GM18868 (cell line): ENCODE measurements at regions not wholly inside any gene's neighbourhood (a gene's known extent, or its start where the extent isn't known, plus 50 kb on each side); places are given as distances from the start of the nearest gene placed in this dataset.

Source experiments
- ATAC-seq: cut with Tn5 transposase; IDR thresholded peaks from one replicate; pipeline ENCODE4 v1.9.1; 2021; ENCODE audit warnings: mild to moderate bottlenecking, moderate library complexity; ENCODE audit not compliant: unreplicated experiment

DNA sequence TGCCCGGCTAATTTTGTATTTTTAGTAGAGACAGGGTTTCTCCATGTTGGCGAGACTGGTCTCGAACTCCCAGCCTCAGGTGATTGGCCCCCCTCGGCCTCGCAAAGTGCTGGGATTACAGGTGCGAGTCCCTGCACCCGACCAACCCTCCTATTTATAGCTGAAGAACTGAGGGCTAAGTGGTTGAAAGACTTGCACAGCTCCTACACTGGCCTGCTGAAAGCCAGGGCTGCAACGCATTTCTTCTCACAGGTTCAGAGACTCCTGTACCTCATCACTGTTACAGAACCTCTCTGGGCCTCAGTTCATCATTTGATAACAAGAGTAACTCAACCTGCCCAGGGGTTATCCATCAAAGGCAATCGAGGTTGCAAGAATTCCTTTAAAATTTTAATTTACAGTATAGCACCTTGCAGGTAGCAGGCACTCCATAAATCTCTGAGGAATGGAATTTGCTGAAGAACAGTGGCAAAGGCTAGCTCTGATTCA, 626.5 kb upstream of the TBL1XR1 start:
- ATAC-seq: no peak

DNA sequence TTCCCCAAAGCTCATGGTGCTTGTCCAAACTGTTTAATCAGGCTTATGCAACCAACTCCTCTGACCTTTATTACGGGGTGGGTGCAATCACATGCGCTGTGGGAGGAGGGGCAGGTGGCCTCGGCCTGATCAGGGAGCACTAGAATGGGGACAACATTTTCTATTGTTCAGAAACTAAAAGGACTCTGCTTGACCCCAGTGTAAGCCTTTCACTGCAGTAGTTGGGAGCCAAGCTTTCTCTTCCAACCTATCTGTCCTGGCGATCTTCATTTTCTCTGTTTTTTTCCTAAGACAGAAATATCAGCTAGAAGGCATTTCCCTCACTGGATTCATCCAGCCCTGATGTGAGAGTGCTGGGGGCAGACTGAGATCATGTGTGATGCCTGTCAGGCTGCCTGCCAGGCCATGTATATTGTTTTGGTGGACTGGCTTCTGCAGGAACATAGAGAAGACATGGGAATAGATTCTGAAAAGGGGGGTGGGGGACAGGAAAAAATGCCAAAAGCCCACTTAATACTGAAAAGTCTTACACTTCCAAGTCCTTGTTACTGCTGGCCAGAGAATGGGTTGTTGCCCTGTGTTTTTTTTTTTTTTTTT, 627.0 kb upstream of the TBL1XR1 start:
- ATAC-seq: no peak

DNA sequence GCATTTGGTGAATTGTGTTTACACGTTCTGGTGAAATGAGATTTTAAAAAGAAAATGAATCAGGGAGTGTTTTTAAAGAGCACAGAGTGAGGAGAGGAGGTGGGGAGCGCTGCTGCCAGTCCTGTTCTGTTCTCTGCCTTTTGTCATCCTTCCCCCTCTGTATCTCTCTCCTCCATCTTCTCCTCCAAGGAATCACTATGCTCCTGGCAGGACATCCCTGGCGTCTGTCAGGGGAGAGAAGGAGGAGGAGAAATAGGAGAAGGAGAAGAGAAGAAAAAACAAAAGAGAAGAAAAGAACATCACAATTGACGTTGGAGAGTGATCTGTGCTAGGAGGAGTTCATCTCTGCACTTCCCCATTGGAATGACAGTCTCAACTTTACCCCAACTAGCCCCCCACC, 627.6 kb upstream of the TBL1XR1 start:
- ATAC-seq: no peak

DNA sequence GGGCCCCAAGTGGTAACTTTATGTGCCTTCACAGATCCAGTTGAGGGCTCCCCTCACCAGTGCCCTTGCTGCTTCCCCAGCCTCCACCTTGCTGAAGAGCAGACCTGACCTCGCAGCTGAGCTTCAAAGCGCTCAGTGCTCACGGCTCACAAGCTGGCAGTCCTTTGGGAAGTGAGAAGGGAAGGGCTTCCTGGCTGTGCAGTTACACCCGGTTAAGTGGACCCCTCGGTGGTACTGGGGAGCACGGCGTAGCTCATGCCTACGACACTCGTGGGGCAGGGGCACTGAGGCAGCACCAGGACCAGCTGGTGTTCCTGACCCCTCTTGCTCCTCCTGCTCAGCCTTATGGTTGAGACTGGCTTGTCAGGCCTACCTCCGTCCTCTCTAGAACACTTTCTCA, 629.0 kb upstream of the TBL1XR1 start:
- ATAC-seq: no peak

DNA sequence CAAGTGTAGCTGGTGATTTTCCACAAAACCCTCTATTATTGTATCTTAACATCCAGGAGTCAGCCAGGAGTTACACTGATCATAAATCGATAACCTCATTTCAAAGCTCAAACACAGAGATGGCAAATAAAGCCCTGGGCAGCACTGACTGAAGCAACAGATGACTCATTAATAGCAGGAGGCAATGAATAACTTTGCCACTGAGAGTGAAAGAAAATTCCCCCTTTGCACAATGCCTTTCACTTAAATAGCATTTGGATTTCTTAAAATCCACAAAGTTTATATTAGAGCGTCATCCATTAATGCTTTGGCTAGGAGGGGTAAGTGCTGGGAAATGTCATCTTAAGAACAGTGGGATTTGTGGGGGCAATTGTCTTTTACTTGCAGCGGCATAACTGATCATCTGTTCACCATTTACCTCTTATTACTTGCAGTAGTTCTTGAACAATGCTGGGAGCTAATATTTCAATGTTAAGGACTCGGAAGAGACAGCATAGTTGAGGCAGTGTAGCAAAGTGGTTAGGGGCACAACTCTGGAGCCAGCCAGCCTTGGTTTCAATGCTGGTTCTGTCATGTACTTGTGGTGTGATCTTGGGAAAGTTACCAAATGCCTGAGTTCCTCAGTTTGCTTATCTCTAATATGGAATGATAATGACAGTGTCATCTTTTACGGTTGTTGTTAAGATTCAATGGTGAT, 630.4 kb upstream of the TBL1XR1 start:
- ATAC-seq: peak; percentile 69

DNA sequence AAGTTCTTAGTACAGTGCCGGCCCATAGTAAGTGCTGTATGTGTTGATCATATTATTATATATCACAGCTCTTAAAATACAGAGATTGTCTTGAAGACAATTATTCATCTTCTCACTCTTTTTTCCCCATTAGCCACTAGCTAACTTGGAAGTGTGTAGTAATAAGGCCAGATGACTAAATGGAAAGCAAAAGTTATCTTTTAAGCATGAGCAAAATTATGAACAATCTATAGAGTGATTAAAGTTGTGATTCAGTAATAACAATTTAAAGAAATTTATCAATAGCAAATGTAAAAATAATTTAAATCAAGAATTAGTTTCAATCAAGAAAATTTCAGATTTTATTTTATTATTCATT, 630.9 kb upstream of the TBL1XR1 start:
- ATAC-seq: no peak

DNA sequence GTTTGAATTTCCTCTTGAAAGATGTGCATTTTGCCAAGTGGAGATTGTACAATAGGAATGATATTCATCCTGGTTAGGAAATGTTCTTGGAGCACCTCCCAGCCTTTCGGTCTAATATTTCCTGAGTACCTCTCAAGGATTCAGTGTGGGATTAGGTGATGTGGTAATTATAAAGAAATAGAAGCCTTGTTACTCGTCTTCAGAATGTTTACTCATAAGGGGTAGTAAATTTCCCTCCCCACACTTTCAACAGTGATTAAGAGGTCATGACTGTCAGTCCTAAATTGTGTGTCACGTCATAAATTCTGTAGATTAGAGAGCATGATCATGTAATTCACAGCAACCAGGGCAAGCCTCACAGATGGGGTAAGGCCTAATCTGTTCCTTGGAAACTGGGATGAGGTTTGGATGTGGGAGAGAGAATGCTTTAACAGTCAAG, 633.1 kb upstream of the TBL1XR1 start:
- ATAC-seq: no peak

DNA sequence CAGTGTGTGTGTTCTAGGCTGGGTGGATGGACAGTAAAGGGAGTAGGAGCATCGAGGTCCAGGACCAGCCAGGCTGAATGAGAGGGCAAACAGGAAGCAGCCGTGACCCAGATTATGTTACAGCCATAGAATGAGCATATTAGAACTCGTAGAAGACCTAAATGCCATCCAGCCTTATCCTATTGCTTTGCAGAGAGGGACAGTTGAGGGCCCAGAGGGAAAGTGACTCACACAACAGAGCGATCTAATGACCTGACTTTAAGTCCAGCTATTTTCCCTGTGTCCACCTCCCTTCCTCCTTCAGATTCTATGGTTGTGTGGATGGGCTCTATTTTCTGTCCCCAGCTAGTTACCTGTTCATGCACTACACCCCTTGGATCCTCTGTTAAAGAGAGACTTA, 634.1 kb upstream of the TBL1XR1 start:
- no peak for ATAC-seq

DNA sequence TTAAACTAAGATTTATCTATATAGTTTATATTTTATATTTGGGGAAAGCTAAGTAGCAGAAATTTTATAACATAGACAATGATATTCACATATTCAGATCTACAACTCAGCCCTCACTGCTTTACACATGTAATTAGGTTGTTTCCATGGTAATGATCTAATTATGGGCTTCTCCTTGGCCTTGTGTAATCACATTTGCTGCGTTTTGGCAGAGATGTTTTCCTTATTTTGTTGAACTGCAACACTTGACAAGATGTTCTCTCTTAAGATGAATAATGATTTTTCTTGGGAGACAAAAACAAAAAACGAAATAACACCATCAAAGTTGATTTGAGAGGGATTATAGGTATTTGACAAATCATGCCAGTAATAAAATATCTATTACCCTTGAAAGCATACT, 635.6 kb upstream of the TBL1XR1 start:
- no peak for ATAC-seq

DNA sequence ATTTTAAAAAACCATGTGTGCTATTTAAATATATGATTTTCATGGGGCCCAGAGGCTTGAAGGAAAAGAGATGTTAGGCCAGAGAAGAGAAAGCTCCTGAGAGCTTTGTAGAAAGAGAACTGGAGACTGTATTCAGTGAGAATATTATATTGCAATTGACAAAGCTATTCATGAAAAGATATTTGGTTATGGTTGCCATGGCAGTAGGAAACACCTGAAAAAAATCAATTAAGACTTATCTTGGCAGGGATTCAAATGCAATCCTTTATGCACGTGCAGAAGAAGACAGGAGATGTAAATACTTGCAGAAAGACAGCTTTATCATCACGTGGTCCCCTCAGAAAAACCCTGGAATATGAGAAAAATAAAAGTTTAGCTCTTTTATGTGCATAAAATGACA, 636.0 kb upstream of the TBL1XR1 start:
- no peak for ATAC-seq

DNA sequence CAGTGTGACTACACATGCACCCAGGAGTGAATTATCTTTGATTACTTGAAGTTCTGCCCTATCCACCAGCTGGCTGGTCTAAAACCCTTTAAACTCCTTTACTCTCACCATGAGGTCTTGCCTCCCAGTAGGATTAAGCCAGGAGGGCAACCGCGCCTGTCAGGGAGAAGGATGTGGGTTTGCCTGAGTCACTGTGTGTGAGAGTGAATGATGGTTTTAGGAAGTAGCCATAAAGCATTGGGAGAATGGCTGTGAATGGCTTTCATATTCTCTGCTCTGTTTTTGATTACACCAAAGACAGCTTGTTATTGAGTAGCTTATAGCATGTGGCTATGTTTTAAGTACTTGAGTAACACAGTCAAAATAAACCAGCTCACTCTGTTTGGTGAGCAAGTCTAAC, 637.7 kb upstream of the TBL1XR1 start:
- no peak for ATAC-seq

DNA sequence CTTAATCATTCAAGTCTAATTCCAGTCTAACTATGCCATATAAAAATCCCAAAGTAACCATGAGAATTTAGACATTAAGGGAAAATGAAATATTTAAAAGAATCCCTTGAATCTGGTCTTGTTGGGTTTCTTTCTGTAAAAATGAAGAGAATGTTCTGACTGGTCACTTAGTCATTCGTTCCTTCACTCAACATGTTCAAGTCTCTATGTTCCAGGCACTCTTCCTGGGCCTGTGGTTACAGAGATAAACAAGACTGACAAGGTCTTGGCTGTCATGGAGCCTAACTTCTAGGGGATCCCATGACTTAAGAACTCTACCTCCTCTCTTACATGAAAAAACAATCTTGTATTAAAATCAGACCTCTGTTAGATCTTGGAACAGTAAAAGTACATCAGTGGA, 638.6 kb upstream of the TBL1XR1 start:
- no peak for ATAC-seq

DNA sequence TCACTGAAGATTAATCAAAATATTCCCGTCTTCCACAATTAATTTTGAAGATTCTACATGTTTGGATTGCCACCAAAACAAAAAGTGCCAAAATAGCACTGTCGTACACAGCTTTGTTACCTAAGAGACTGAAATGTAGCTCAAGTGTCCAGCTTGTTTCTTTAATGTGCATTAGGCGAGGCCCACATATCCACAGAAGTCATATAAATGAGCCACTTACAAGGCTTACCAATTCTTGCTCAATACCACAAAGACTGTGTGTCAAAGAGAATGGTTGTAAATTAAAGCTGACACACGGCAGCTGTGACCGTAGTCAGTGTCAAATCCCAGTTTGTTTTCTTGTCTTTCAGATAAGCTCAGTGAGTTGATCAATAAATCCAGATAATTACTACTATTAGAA, 639.4 kb upstream of the TBL1XR1 start:
- no peak for ATAC-seq

DNA sequence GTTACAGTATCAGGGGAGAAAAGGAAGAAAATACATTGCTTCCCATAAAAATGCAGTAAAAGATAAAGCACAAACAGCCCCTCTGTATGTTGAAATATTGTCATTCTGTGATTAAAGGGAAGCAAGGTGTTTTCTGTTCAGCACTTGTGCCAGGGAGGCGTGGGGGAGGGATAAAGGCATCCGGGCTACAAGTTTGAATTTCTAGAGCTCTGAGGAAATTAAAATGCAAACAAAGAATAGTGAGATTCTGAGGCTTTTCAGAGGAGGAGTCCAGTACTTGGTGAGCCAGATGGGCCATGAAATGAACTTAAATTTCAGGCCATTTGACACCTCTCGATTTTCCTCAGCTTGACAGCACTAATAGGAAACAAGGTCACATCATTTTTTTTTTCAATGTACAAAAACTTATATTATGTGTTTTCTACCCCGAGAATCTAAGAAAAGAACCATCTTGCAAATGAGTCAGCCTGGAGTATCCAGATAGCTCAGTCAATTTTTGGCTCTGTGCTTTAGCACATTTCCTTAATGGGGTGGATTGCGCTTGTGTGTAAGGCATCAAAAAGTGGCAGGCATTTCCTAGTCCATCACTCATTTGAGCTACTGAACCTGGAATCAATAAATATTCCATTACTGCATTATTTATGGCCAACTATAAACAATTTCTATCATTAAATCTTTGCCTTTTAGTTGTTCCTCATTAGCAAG, 640.8 kb upstream of the TBL1XR1 start:
- ATAC-seq: no peak

DNA sequence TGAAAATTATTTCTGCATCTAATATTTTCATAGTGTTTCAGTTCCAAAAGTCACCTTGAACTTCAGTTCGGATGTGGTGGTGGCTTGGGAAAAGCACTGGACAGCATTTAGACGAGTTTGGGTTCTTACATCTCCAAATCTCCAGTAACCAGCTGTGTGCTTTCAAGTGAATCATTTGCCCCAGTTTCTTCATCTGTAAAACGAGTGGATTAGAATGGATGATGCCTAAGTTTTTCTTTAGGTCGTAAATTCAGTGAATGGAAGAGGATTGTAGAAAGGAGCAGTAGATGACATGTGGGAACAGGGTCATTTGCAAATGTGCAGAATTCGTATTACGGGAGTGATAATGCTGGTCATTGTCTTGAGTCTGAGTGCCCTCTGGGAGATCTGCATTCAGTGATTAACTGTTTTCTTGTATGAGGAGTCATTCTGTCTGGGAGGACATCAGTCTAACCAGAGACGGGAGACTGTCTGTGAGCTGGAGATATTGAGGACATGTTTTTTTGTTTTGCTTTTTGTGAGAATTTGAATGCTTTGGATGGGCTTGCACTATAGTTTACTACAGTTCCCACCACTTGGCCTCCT, 641.6 kb upstream of the TBL1XR1 start:
- ATAC-seq: no peak

DNA sequence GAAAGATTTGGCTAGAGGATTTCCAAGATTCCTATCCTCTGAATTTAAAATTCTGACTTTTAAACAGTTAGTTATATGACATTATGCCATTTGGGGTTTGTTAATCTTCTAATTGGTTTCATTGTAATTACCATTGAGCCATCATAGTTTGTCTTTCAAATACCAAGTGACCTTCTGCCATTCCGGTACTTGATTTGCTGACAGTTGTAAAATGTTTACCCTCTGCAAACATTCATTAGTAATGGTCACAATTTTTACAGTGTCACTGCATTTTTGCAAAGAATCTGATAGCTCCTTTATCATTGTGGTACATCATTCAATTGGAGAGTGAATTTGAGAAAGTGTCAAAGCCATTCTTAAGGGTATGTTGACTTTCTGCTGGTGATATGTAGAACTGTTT, 645.0 kb upstream of the TBL1XR1 start:
- no peak for ATAC-seq

DNA sequence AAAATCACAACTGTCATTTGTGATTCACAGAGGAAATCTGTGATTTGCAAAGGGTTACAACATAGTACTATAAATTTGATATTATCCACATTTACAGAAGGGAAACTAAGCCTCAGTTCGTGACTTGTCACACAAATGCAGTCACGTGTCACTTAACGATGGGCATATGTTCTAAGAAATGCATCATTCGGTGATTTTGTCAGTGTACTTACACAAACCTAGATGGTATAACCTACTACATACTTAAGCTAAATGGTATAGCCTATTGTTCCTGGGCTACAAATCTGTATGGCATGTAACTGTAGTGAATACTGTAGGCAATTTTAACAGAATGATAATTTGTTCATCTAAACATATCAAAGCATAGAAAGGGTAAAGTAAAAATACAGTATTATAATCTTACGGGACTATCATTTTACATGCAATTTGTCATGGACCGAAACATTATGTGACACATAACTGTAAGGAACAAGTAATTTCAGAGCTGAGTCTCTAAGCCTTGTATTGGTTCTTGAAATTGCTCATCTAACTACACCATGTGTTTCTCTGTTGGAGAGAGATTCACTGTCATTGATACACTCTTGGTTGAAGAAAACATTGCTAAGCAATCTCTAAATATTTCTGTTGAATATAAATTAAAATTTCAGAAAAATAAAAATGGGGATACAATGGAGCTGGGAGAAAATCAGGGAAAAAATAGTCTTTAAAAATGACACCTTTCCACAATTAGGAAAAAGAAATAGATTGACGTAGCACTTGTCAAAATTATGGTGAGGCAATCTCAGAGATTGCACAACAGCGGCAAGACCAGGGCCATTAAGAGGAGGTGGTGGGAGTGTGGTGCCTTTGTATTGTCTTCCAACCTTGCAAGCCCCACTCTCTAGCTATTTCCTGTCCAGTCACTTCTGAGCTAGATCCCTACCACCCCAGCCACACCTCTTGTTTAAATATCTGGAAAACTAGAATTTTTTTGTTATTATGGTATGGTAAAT, 645.8 kb upstream of the TBL1XR1 start:
- ATAC-seq: no peak

DNA sequence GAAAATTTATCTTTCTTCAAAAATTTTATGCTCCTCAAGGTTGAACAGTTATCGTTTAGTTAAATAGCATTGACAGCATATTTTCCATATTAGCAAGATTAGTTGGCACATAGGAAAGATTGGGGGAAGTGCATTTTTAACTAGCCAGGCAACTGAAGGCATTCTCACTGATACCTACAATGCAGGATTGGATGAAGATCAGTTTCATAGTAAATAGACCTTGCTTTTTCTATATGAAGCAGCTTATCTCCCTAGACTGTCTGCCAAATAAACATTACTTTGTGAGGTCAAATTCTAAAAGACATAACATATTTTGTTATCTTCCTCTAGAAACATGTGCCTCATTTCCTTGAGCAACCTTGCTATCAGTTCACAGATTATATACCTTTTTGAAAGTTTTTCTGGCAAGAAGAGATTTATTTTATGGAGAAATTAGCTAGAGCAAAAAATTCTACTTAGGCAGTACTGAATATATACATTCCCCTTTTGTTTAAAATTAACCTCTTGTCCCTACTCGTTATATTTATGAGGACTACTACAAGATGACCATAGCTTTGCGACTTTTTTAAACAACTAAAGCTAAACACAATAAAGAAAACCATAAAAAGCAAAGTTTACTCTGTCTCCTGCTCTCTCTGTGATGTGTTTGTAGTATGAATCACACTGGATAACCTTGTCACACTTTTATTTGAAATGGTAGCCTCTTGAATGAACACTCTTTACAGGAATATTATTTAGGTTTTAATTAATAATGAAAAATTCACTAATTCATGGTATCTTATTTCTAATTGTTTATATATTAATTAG, 654.9 kb upstream of the TBL1XR1 start:
- ATAC-seq: no peak

DNA sequence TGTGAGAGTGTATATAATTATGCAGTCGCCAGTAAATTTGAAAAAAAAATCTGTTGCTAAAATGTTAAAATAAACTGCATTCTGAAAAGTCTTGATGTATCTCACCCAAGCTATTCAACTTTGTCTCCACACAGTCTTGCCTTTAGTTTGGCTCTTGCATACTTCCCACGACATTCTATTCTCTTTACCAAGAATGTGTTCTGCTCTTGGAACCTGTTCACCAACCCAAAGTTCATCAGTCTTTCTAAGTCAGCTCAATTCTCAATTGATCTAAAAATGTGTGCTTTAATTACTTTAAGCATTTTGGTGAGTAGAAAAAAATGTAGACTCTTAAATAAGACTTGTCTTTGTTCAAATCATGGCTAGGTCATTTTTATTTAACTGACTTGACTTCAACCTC, 657.7 kb upstream of the TBL1XR1 start:
- ATAC-seq: no peak

DNA sequence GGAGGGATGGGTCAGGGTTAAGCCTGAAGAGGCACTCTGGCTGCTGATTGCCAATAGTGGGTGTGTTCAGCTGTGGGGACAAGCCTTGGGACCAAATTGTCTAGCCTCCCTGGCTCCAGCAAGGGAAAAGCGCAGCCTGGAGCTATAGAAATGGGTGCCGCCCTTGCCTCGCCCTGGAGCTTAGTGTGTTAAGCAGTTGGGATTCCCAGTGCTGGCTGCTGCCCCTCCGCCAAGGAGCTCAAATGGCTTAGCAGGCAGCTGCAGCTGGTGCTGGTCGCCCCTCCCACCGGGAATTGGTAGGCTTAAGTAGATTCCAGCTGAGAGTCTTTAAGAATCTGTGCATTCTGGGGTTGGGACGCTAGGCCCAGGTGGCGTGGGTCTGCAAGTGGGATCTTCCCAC, 662.9 kb upstream of the TBL1XR1 start:
- ATAC-seq: no peak
